ENCODE measurements at regions not wholly inside any gene's neighbourhood (a gene's known extent, or its start where the extent isn't known, plus 50 kb on each side); places are given as distances from the start of the nearest gene placed in this dataset.

DNA sequence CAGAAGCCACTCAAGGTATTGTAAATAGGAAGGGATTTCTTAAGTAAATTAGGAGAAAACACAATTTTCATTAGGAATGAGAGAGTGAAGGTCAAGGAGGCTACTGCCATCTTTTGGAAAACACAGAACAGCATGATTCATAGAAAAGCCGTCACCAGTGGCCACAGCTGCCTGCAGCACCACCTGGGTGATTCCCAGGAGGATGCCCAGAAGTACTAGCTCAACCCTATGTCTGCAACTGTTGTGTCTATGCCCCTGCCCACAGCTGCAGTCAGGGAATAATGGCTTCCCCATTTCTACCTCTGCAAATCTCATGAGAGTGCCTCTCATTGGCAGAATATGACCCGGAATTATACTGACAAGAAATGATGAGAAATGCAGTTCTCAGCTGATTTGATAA lies 300.0 kb downstream of the IGSF11 start:
- no peak for DNase-seq (ENCODE audit: low read depth)
- H3K4me3 ChIP-seq (ENCODE audit: control insufficient read depth, low read depth, low read length): no peak overlapping the region
- TF ChIP-seq, protein P1, sequence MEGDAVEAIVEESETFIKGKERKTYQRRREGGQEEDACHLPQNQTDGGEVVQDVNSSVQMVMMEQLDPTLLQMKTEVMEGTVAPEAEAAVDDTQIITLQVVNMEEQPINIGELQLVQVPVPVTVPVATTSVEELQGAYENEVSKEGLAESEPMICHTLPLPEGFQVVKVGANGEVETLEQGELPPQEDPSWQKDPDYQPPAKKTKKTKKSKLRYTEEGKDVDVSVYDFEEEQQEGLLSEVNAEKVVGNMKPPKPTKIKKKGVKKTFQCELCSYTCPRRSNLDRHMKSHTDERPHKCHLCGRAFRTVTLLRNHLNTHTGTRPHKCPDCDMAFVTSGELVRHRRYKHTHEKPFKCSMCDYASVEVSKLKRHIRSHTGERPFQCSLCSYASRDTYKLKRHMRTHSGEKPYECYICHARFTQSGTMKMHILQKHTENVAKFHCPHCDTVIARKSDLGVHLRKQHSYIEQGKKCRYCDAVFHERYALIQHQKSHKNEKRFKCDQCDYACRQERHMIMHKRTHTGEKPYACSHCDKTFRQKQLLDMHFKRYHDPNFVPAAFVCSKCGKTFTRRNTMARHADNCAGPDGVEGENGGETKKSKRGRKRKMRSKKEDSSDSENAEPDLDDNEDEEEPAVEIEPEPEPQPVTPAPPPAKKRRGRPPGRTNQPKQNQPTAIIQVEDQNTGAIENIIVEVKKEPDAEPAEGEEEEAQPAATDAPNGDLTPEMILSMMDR (conservative IDR thresholded peaks at IDR 0.05; ENCODE audit: control insufficient read depth, insufficient read depth, low read depth, low read length): no peak

DNA sequence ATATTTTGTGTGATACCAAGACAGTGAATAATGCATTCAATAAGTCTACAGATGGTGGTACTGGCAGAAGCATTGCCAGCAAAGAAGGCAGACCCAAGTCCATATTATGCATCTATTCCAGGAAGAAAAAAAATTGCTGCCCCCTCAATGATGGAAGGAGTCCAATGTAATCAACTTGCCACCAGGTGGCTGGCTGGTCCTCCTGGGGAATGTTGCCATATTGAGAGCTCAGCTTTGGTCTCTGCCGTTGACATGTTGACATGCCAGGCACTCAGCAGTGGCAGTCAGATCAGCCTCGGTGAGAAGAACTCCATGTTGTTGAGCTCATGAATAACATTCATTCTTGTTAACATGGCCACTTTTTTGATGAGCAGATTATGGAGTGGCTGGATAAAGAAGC lies 298.5 kb downstream of the IGSF11 start:
- no peak overlapping the region for H3K4me3 ChIP-seq (ENCODE audit: control insufficient read depth, low read depth, low read length)
- no peak for DNase-seq (ENCODE audit: low read depth)

DNA sequence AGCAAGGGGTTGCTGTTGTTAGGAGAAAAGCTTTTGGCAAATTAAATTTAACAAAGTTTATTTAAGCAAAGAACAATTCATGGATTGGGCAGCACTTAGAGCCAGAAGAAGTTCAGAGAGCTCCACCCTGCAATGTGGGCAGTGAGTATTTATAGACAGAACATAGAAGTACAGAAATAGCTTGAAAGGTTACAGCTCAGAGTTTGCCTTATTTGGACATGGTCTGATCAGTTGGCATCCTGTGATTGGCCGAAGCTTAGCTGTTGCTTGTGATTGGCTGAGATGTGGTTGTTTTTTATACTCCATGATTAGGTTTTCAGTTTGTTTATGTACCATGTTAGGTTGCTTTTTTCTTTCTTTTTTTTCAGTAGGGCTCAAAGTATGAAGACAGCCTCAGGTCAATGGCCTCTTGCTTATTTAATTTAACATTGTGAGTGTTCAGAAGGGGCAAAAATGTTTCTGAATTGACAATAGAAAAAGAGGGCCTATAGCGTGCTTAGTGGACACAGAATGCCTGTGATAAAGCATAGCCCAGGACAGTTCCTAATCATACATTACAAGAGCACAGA lies 293.8 kb downstream of the IGSF11 start:
- H3K4me3 ChIP-seq (ENCODE audit: control insufficient read depth, low read depth, low read length): no peak overlapping the region
- no peak for DNase-seq (ENCODE audit: low read depth)
- TF ChIP-seq, protein P1 (conservative IDR thresholded peaks at IDR 0.05; ENCODE audit: control insufficient read depth, insufficient read depth, low read depth, low read length): no peak

More for the DNA sequence above, 298.5 kb downstream of the IGSF11 start:
- TF ChIP-seq, protein P1 (conservative IDR thresholded peaks at IDR 0.05; ENCODE audit: control insufficient read depth, insufficient read depth, low read depth, low read length): no peak

DNA sequence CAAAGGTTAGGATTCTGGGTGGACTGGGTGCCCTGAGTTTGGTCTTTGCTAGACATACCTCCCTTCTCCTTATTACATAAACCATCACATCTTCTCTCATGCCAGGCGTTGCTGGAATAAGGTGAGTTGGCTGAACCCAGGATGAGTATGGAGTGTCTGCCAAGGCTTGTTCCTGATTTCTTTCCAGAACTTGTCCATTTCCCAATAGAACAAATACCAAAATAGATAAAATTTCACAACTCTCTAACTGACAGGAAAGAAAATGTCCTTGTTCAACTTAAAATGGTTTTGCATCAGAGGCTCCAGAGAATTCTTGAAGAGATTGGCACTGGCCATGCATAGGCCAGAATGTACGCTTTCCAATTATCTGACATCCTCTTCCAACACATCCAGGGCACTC lies 291.9 kb downstream of the IGSF11 start:
- no peak for DNase-seq (ENCODE audit: low read depth)
- TF ChIP-seq, protein P1 (conservative IDR thresholded peaks at IDR 0.05; ENCODE audit: control insufficient read depth, insufficient read depth, low read depth, low read length): no peak
- H3K4me3 ChIP-seq (ENCODE audit: control insufficient read depth, low read depth, low read length): no peak overlapping the region

DNA sequence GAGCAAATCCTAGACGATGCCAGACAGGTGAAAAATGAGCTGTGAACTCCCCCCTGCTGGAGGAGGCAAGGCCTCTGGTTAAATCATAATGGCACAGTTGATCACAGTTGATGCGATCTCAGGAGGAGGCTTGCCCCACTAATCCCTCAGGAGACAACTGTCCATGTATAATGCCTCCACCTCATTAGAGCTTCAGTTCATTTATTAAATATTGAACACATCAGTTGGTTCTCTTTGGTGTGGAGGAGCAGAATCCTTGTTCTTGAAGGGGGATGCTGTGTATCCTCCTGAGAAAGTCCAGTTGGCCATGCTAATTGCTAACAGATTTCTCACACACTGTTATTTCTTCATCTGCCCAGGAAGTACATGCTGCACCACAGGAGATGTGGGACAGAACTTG lies 290.5 kb downstream of the IGSF11 start:
- TF ChIP-seq, protein P1 (conservative IDR thresholded peaks at IDR 0.05; ENCODE audit: control insufficient read depth, insufficient read depth, low read depth, low read length): no peak
- no peak overlapping the region for H3K4me3 ChIP-seq (ENCODE audit: control insufficient read depth, low read depth, low read length)
- no peak for DNase-seq (ENCODE audit: low read depth)

DNA sequence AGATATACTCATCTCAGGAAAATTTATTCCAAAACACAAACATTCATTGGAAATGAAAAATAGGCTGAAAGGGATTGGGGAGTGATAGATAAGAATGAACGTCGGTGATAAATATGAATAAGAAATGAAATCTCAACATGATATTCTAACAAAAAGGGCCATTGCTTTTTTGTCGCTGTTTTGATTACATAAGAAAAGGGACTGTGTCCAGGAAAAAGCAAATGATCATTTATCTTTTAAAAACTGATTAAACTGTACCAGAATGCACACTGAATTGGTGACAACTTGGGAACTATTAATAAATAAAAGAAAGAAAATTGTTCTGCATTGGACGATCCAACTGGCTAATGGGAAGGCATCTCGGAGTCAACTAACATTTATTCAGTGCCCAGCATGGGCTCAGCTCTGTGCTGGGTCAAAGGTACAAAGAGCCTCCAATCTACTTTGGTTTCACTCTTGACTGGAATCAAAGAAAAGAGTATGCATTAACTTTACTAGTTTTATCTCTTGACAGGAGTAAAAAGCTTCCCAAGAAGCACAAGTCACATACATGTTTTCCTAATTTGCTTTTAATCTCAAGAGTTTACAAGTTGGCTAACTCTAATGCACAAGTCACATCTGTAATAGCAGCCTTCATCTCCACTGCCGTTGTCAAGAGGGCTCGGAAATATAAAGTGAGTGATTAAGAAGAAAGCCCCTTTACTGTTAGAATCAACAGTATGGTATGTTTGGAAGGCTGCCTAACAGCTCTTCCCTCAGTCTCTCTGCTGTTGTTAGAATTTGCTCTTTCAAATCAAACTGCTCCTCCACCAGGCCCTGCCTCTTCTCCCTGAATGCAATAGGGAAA lies 280.0 kb downstream of the IGSF11 start:
- DNase-seq (ENCODE audit: low read depth): no peak
- H3K4me3 ChIP-seq (ENCODE audit: control insufficient read depth, low read depth, low read length): no peak overlapping the region
- TF ChIP-seq, protein P1 (conservative IDR thresholded peaks at IDR 0.05; ENCODE audit: control insufficient read depth, insufficient read depth, low read depth, low read length): no peak

All from fibroblast of mammary gland (primary cell).